GM12891 (cell line): ENCODE measurements at regions not wholly inside any gene's neighbourhood (a gene's known extent, or its start where the extent isn't known, plus 50 kb on each side); places are given as distances from the start of the nearest gene placed in this dataset.
"Not testable (repeated sequence)": the region's sequence is repeated elsewhere in the genome, so short reads cannot be mapped to it uniquely, and the experiment has no call there.

Source experiments
- PAX5 ChIP-seq: IDR thresholded peaks from 2 replicates; pipeline ENCODE4 v1.6.1; 2011; ENCODE audit warnings: low read length, moderate library complexity, mild to moderate bottlenecking; ENCODE audit not compliant: insufficient read depth, severe bottlenecking
- POLR2A ChIP-seq: IDR thresholded peaks from 2 replicates; pipeline ENCODE4 v1.6.1; 2011; ENCODE audit warnings: low read depth, low read length, control low read depth
- POLR2AphosphoS5 ChIP-seq: IDR thresholded peaks from 2 replicates; pipeline ENCODE4 v1.6.1; 2011; ENCODE audit warnings: low read depth, low read length, control low read depth
- POU2F2 ChIP-seq: IDR thresholded peaks from 2 replicates; pipeline ENCODE4 v1.6.1; 2011; ENCODE audit warnings: low read depth, mild to moderate bottlenecking, control low read depth, low read length, moderate library complexity

DNA sequence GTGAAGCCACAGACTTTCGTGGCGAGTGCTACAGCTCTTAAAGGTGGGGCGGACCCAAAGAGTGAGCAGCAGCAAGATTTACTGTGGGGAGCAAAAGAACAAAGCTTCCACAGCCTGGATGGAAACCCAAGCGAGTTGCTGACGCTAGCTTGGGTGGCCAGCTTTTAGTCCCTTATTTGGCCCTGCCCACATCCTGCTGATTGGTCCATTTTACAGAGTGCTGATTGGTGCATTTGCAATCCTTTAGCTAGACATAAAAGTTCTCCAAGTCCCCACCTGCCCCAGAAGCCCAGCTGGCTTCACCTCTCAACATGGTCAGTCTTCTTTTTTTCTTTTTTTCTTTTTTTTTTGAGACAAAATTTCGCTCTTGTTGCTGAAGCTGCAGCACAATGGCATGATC is 161.0 kb downstream of the SPATA31A6 start:
- not testable (repeated sequence) for TF ChIP-seq POU2F2, POLR2A, PAX5, POLR2AphosphoS5
